LNCAP (cell line): ENCODE measurements at regions not wholly inside any gene's neighbourhood (a gene's known extent, or its start where the extent isn't known, plus 50 kb on each side); places are given as distances from the start of the nearest gene placed in this dataset.

Experiments used
- TF ChIP-seq, protein P1 (sequence below): fragments of 450-650 bp; IDR thresholded peaks from 2 replicates; pipeline ENCODE4 v1.5.1; 2017; ENCODE audit warnings: mild to moderate bottlenecking

- TF ChIP-seq, protein P1, sequence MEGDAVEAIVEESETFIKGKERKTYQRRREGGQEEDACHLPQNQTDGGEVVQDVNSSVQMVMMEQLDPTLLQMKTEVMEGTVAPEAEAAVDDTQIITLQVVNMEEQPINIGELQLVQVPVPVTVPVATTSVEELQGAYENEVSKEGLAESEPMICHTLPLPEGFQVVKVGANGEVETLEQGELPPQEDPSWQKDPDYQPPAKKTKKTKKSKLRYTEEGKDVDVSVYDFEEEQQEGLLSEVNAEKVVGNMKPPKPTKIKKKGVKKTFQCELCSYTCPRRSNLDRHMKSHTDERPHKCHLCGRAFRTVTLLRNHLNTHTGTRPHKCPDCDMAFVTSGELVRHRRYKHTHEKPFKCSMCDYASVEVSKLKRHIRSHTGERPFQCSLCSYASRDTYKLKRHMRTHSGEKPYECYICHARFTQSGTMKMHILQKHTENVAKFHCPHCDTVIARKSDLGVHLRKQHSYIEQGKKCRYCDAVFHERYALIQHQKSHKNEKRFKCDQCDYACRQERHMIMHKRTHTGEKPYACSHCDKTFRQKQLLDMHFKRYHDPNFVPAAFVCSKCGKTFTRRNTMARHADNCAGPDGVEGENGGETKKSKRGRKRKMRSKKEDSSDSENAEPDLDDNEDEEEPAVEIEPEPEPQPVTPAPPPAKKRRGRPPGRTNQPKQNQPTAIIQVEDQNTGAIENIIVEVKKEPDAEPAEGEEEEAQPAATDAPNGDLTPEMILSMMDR: no peak
These were observed 328.9 kb downstream of the DEPDC1B start for GRCh38 chr5:60371065-60371464.

DNA sequence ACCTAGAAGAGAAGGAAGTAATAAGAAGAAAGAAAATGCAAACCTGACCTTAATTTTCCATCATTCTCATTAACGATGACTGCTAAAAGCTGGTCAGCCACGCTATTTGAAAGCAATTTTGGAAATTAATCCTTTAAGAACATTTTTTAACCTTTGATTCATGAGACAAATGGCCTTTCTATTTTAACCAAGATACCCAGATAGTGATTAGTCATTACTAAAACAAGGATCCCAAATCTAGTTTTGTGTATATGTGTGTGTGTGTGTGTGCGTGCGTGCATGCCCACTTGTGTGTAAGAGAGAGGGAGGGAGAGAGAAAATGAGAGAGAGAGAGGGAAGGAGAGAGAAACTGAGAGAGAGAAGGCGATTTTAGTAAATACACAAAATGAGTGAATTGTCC is 329.5 kb downstream of the DEPDC1B start:
- TF ChIP-seq, protein P1: no peak

DNA sequence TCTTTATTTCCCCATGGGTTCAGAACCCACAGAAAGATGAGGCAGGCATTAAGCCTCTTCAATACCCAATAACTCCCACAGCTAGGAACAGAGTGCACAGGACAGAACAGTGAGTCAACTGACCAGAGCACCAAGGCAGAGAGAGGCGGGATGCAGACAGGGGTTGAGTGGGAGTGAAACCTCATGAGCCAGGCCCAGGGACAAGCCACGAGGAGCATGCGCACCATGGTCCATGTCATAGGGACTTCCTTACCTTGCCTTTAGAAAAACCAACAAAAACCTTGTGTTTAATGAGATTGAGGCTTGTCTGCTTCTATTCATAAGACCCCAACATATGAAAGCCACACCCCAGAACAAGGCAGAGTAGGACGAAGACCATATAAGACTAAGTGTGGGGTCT is 330.6 kb downstream of the DEPDC1B start:
- TF ChIP-seq, protein P1: no peak

DNA sequence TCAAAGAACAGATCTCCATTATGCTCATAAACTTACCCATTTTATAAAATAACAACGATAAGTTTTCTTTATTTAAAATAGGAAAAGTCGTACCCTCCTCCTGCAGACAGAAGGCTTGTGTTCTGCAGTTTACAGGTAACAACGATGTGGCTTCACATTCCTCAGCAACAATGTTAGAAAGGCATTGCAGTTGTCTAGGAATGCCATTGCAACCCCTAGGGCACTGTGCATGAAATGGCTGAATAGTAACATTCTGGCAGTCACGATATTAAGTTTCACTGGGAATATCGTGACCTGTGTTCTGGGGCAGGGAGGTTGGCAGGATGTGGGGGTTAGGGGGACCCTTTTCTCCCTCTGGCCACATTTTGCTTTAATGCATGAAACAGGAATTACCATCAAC is 331.9 kb downstream of the DEPDC1B start:
- TF ChIP-seq, protein P1: no peak

- TF ChIP-seq, protein P1: no peak
These were observed 333.5 kb downstream of the DEPDC1B start for GRCh38 chr5:60366489-60366888.

DNA sequence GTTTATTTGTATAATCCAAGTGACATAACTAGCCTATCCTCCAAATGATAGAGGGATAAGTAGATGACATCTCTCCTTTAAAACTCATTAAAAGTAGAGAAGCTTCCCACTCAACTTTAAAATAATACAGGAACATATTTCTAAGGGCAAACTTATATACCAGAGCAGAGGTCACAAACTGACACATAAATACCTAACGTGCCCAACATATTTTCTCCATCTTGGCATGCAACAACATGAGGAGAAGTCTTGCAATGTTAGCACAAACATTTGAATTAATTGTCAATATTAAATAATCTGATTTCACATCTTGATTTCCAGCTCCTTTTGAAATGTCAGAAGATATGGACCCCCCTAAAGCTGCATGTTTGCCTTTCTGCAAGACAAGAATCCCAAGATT is 335.0 kb downstream of the DEPDC1B start:
- TF ChIP-seq, protein P1: no peak

GRCh38 chr5:60362158-60362557 is 337.8 kb downstream of the DEPDC1B start:
- TF ChIP-seq, protein P1: no peak

GRCh38 chr5:60360355-60360754 is 339.6 kb downstream of the DEPDC1B start:
- TF ChIP-seq, protein P1: no peak
